Right lobe of liver (tissue), 6 donors: ENCODE measurements at regions not wholly inside any gene's neighbourhood (a gene's known extent, or its start where the extent isn't known, plus 50 kb on each side); places are given as distances from the start of the nearest gene placed in this dataset.
"Not testable (repeated sequence)": the region's sequence is repeated elsewhere in the genome, so short reads cannot be mapped to it uniquely, and the experiment has no call there.

ENCODE experiments used
- ATAC-seq, 4 donors: fragments of 200-7000 bp; cut with Tn5 transposase; one replicate each; pipeline ENCODE4 v1.9.1; 2020; ENCODE audit warnings: mild to moderate bottlenecking in 4 of 4, moderate library complexity in 4 of 4
- DNase-seq, 3 donors: peaks; one replicate each; pipeline ENCODE4 v3.0.0-alpha.2; 2020
- H3K27ac ChIP-seq, 3 donors: fragments of 200-600 bp; one replicate each; pipeline ENCODE4 v1.8.0; 2022
- H3K27me3 ChIP-seq, 2 donors: fragments of 200-600 bp; one replicate each; pipeline ENCODE4 v1.8.0; 2022
- H3K36me3 ChIP-seq, 4 donors: fragments of 200-600 bp; sonication (generic) in 1 of 4; one replicate each; pipeline versions ENCODE4 v1.5.1 to v1.8.0; 2017 to 2022; ENCODE audit warnings: control low read depth in 1 of 4
- H3K4me1 ChIP-seq, 4 donors: fragments of 200-600 bp; sonication (generic) in 1 of 4; one replicate each; pipeline versions ENCODE4 v1.5.1 to v1.8.0; 2017 to 2022; ENCODE audit warnings: control low read depth in 1 of 4
- H3K4me3 ChIP-seq, 3 donors: fragments of 200-600 bp; one replicate each; pipeline ENCODE4 v1.8.0; 2022
- H3K9me3 ChIP-seq, 4 donors: fragments of 200-600 bp; sonication (generic) in 1 of 4; one replicate each; pipeline versions ENCODE4 v1.5.1 to v1.8.0; 2017 to 2022; ENCODE audit warnings: control low read depth in 1 of 4
- CTCF ChIP-seq, 4 donors: fragments of 200-600 bp in 3 of 4; fragments of 450-650 bp in 1 of 4; IDR thresholded peaks; one replicate each; pipeline versions ENCODE4 v1.5.1 to v1.8.0; 2016 to 2022; ENCODE audit warnings: antibody characterized with exemption in 4 of 4, mild to moderate bottlenecking in 2 of 4
- POLR2A ChIP-seq: fragments of 450-650 bp; IDR thresholded peaks from one replicate; pipeline ENCODE4 v1.6.1; 2017; ENCODE audit warnings: antibody characterized with exemption, mild to moderate bottlenecking
- WGBS: methylation state at CpG from one replicate; pipeline ENCODE4 v1.1.6; 2018; ENCODE audit warnings: low coverage, low lambda C conversion rate; ENCODE audit not compliant: insufficient coverage; ENCODE audit errors: missing lambda C conversion rate; 5-methylcytosine and 5-hydroxymethylcytosine counted together
- intact Hi-C, 2 donors: fragments of 100-400 bp; cut with DNase I; formaldehyde crosslinking; loops; one replicate each; pipeline versions ENCODE4 v1.11.2 to v1.14.1; 2022
- donor health status: DM: no; HTN: yes; CAD: no.
- donor health status: DM: no; HTN: no; CAD: no.
- donor health status: DM: no; HTN: no; CAD: no.
- donor health status: DM: no; HTN: yes; CAD: no.
- donor health status: DM: no; HTN: yes; CAD: no.

DNA sequence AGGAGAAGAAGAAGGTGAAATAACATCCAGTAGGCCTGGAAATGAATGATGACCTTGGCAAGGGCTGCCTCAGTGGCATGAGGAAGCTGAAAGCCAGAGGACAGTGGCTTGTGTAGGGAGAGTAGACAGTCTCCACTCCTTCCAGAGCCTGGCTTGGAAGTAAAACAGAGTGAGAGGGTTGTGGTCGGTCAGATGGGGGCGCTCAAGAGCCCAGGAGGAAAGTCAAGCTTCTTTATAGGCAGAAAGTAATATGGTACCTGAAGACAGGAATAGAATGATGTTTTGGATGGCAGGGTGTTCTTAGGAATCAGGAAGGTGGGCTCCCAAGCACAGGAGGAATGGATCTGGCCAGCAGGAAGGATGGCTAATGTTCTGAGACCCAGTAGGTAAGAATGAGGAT, 75.1 kb upstream of the TSC22D1 start:
- no peaks in the 10 kb centered on the region for H3K9me3 ChIP-seq
- no peak overlapping the region for H3K27ac ChIP-seq
- no peaks in the 10 kb centered on the region for H3K27me3 ChIP-seq
- ATAC-seq: no peak
- 25% methylated on average over 1 of the region's 2 CpGs for WGBS
- no peak for TF ChIP-seq POLR2A
- intact Hi-C loops: no loop called here
- DNase-seq: no peak
- no peak overlapping the region for H3K4me3 ChIP-seq
- H3K36me3 ChIP-seq: no peaks in the 10 kb centered on the region
- no peaks in the 10 kb centered on the region for H3K4me1 ChIP-seq

DNA sequence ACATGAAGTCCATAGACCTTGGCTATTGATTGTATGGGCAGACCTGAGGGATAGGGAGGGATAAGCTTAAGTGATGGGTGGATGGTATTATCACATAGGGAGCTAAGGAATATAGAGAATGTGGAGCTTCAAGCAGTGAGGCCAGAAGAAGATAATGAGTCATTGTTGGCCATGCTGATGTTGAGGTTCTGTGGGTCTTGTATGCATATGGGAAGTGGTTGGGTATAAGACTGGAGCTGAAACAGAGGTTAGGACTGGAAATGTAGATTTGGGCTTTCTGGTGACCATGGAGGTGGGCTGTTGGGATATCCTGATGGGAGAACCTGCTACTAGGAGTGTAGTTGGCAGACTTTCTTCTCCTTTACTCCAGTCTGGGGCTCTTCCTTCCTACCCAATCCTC, 73.7 kb upstream of the TSC22D1 start:
- no peaks in the 10 kb centered on the region for H3K27me3 ChIP-seq
- H3K9me3 ChIP-seq: no peaks in the 10 kb centered on the region
- no peaks in the 10 kb centered on the region for H3K4me1 ChIP-seq
- intact Hi-C loops: no loop called here
- DNase-seq (no peak), ATAC-seq (no peak)
- H3K4me3 ChIP-seq: no peak overlapping the region
- H3K27ac ChIP-seq: no peak overlapping the region
- H3K36me3 ChIP-seq: no peaks in the 10 kb centered on the region
- no peak for TF ChIP-seq CTCF (IDR thresholded peaks at IDR 0.05)
- TF ChIP-seq POLR2A: no peak

GRCh38 chr13:44649104-44649428, 72.9 kb upstream of the TSC22D1 start:
- no peaks in the 10 kb centered on the region for H3K4me1 ChIP-seq
- DNase-seq: no peak
- no peaks in the 10 kb centered on the region for H3K9me3 ChIP-seq
- H3K27me3 ChIP-seq: no peaks in the 10 kb centered on the region
- H3K27ac ChIP-seq: no peak overlapping the region
- no peak for ATAC-seq
- intact Hi-C loops: no loop called here
- 67% methylated on average over 2 of the region's 3 CpGs for WGBS
- H3K36me3 ChIP-seq: no peaks in the 10 kb centered on the region
- TF ChIP-seq POLR2A (no peak), CTCF (IDR thresholded peaks at IDR 0.05) (no peak)
- H3K4me3 ChIP-seq: no peak overlapping the region

DNA sequence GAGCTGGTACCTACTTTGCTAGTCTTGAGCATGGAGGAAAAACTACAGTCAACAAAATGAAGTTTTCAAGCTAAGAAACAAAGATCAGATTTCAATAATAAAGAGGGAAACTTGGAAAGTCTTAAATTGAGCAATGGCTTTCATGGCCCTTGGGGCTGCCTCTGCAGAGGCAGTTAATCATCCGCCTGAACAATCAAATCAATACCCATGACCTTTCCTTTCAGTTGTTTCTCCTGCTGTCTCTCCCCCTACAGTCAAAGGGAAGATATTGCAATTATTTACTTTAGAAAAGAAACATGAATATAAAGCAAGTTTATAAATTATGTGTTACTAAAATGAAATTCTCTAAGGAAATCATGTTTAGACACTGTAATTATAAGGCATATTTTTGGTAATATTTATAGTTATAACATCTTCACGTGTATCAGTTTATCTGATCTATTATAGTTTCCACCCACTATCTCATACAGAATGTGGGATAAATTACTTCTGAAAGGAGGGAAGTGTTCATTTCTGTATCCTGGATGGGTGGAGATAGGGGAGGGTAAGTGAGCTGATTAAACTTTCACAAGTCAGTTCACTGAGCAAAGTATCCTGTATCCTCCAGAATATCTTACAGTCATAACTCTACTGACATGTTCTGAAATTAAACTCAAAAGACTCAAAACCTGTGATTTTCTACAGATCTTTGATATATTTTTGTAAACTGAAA, 72.4 kb upstream of the TSC22D1 start:
- Histone ChIP-seq H3K4me3 (no peak overlapping the region), H3K9me3 (no peaks in the 10 kb centered on the region), H3K27ac (no peak overlapping the region), H3K36me3 (no peaks in the 10 kb centered on the region), H3K27me3 (no peaks in the 10 kb centered on the region), H3K4me1 (no peaks in the 10 kb centered on the region)
- intact Hi-C loops: no loop called here
- DNase-seq: no peak
- peak; percentile 61 to 94 (median 75) for ATAC-seq
- TF ChIP-seq POLR2A (no peak), CTCF (IDR thresholded peaks at IDR 0.05) (peak; percentile 26 to 57 (median 38))
- WGBS: 32% methylated on average over 2 of the region's 2 CpGs

DNA sequence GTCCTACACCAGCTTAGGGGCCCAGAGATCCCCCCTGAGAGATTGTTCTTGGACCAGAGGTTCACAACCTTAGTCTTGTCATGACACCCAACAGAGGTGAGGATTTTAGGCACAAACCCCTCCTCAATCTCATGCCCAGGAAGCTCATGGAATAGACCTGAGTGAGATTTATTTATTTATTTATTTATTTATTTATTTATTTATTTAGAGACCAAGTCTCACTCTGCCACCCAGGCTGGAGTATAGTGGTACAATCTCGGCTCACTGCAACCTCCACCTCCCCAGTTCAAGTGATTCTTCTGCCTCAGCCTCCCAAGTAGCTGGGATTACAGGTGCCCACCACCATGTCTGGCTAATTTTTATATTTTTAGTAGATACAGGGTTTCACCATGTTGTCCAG, 71.4 kb upstream of the TSC22D1 start:
- H3K36me3 ChIP-seq, H3K4me3 ChIP-seq, ATAC-seq, intact Hi-C loops, H3K27ac ChIP-seq, H3K9me3 ChIP-seq, H3K4me1 ChIP-seq, DNase-seq, H3K27me3 ChIP-seq: not testable (repeated sequence)
- WGBS: 78% methylated on average over 1 of the region's 1 CpG

GRCh38 chr13:44646044-44646443, 69.9 kb upstream of the TSC22D1 start:
- Histone ChIP-seq H3K4me1 (no peaks in the 10 kb centered on the region), H3K36me3 (no peaks in the 10 kb centered on the region), H3K9me3 (no peaks in the 10 kb centered on the region), H3K27me3 (no peaks in the 10 kb centered on the region), H3K4me3 (no peak overlapping the region), H3K27ac (no peak overlapping the region)
- TF ChIP-seq CTCF (IDR thresholded peaks at IDR 0.05) (no peak), POLR2A (no peak)
- DNase-seq (no peak), ATAC-seq (no peak)
- WGBS: 52% methylated on average over 4 of the region's 4 CpGs
- intact Hi-C loops: no loop called here
